HL-60 (cell line): ENCODE measurements at regions not wholly inside any gene's neighbourhood (a gene's known extent, or its start where the extent isn't known, plus 50 kb on each side); places are given as distances from the start of the nearest gene placed in this dataset.

Source experiments
- DNase-seq, 2 experiments: peaks; one replicate each; pipeline ENCODE4 v3.0.0-alpha.2; 2010 to 2020; ENCODE audit warnings: low read depth in 1 of 2, low spot score in 1 of 2
- H3K27ac ChIP-seq: fragments of 250-450 bp; sonication (Bioruptor Pico); replicated peaks from 2 replicates; pipeline ENCODE4 v1.5.1; 2020; ENCODE audit warnings: mild to moderate bottlenecking, moderate library complexity
- H3K27me3 ChIP-seq: fragments of 250-450 bp; sonication (Bioruptor Pico); 2 replicates; pipeline ENCODE4 v1.5.1; 2021; ENCODE audit warnings: mild to moderate bottlenecking, moderate library complexity; ENCODE audit not compliant: insufficient read depth, poor library complexity, severe bottlenecking
- H3K4me3 ChIP-seq: replicated peaks from 2 replicates; pipeline ENCODE4 v1.5.1; 2011; ENCODE audit warnings: mild to moderate bottlenecking, control low read depth, low read length; ENCODE audit not compliant: insufficient read depth
- CTCF ChIP-seq: IDR thresholded peaks from one replicate; pipeline ENCODE4 v1.5.1; 2011; ENCODE audit warnings: low read length, control low read depth, inconsistent platforms; ENCODE audit not compliant: insufficient read depth
- GABPA ChIP-seq: IDR thresholded peaks from 2 replicates; pipeline ENCODE4 v1.6.1; 2012; ENCODE audit warnings: low read depth
- POLR2AphosphoS5 ChIP-seq: IDR thresholded peaks from 2 replicates; pipeline ENCODE4 v1.6.1; 2012; ENCODE audit warnings: low read depth
- REST ChIP-seq: IDR thresholded peaks from 2 replicates; pipeline ENCODE4 v1.6.1; 2012; ENCODE audit warnings: low read depth; ENCODE audit not compliant: insufficient replicate concordance
- SPI1 ChIP-seq: IDR thresholded peaks from 2 replicates; pipeline ENCODE4 v1.6.1; 2012; ENCODE audit warnings: low read depth, mild to moderate bottlenecking, borderline replicate concordance

- H3K27me3 ChIP-seq, result peaks cover 2% of the 10 kb centered on the region
- no peak overlapping the region for H3K4me3 ChIP-seq
- DNase-seq, result no peak
- TF ChIP-seq CTCF, result no peak
- no peak for TF ChIP-seq GABPA
- no peak for TF ChIP-seq SPI1
- no peak for TF ChIP-seq REST
- TF ChIP-seq POLR2AphosphoS5, result no peak
- H3K27ac ChIP-seq, result no peak overlapping the region
These were observed 101.2 kb upstream of the NT5E start for GRCh38 chr6:85348643-85349042.

GRCh38 chr6:85347812-85348211 is 102.1 kb upstream of the NT5E start:
- Histone ChIP-seq H3K27ac (no peak overlapping the region), H3K27me3 (peaks cover 2% of the 10 kb centered on the region), H3K4me3 (no peak overlapping the region)
- TF ChIP-seq GABPA, result no peak
- no peak for TF ChIP-seq SPI1
- TF ChIP-seq POLR2AphosphoS5, result no peak
- no peak for TF ChIP-seq CTCF
- no peak for TF ChIP-seq REST
- DNase-seq, result no peak

DNA sequence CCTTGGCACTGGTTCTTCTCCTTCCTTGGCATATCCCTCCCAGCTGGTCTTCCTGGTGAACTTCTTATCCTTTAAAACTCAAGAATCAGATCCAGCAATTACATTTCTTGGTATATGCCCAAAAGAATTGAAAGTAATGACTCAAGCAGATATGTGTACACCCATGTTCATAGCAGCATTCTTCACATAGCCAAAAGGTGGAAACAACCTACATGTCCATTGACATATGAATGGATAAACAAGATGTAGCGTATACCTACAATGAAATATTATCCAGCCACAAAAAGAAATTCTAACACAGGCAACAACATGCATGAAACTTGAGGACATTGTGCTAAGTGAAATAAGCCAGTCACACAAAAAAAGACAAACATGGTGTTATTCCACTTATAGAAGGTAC is 103.7 kb upstream of the NT5E start:
- DNase-seq, result no peak
- Histone ChIP-seq H3K27ac (no peak overlapping the region), H3K27me3 (peaks cover 2% of the 10 kb centered on the region), H3K4me3 (no peak overlapping the region)
- TF ChIP-seq GABPA (no peak), SPI1 (no peak), REST (no peak), POLR2AphosphoS5 (no peak), CTCF (no peak)
